K562 (cell line): ENCODE measurements at regions not wholly inside any gene's neighbourhood (a gene's known extent, or its start where the extent isn't known, plus 50 kb on each side); places are given as distances from the start of the nearest gene placed in this dataset.
A peak's percentile ranks its signal among the peaks of the same experiment; 100 is the strongest.

Source experiments
- AFF1 ChIP-seq, 2 experiments: fragments of 450-650 bp; IDR thresholded peaks; 2 replicates each; pipeline ENCODE4 v1.6.1; 2018; ENCODE audit warnings: mild to moderate bottlenecking in 2 of 2, low read depth in 1 of 2; ENCODE audit not compliant: partially characterized antibody in 2 of 2
- ARID1B ChIP-seq: fragments of 450-650 bp; IDR thresholded peaks from 2 replicates; pipeline ENCODE4 v1.6.1; 2016; ENCODE audit warnings: antibody characterized with exemption, mild to moderate bottlenecking, inconsistent platforms
- DPF2 ChIP-seq: fragments of 450-650 bp; IDR thresholded peaks from 2 replicates; pipeline ENCODE4 v1.6.1; 2016
- EHMT2 ChIP-seq: fragments of 450-650 bp; IDR thresholded peaks from 2 replicates; pipeline ENCODE4 v1.6.1; 2018; ENCODE audit warnings: antibody characterized with exemption
- FOXA1 ChIP-seq: fragments of 450-650 bp; IDR thresholded peaks from 2 replicates; pipeline ENCODE4 v1.6.1; 2016; ENCODE audit warnings: mild to moderate bottlenecking, borderline replicate concordance
- FOXA3 ChIP-seq, 2 experiments: fragments of 450-650 bp in 1 of 2; sonication (generic) in 1 of 2; formaldehyde crosslinking; IDR thresholded peaks in 1 of 2; conservative IDR thresholded peaks in 1 of 2; 2 replicates each; pipeline versions ENCODE4 v1.4.0 to v1.8.0; 2020 to 2022; ENCODE audit warnings: mild to moderate bottlenecking in 2 of 2, missing genetic modification reagents in 1 of 2
- FOXM1 ChIP-seq, 2 experiments: fragments of 450-650 bp in 1 of 2; sonication (generic) in 1 of 2; formaldehyde crosslinking in 1 of 2; IDR thresholded peaks; 2 replicates each; pipeline versions ENCODE4 v1.6.1 to v1.9.0; 2017 to 2022; ENCODE audit warnings: low read depth in 2 of 2, mild to moderate bottlenecking in 2 of 2, missing genetic modification reagents in 1 of 2, moderate library complexity in 1 of 2
- GATA2 ChIP-seq: sonication (generic); formaldehyde crosslinking; IDR thresholded peaks from 2 replicates; pipeline ENCODE4 v1.4.0; 2020; ENCODE audit warnings: mild to moderate bottlenecking, missing genetic modification reagents
- IFI16 ChIP-seq: fragments of 250-450 bp; sonication (Bioruptor Pico); IDR thresholded peaks from 2 replicates; pipeline ENCODE4 v2.1.2; 2022; ENCODE audit warnings: mild to moderate bottlenecking, inconsistent platforms
- KDM1A ChIP-seq, 2 experiments: fragments of 450-650 bp; IDR thresholded peaks; 2 replicates each; pipeline ENCODE4 v1.6.1; 2016; ENCODE audit warnings: mild to moderate bottlenecking in 2 of 2
- MECOM ChIP-seq: fragments of 250-450 bp; sonication (Bioruptor Pico); IDR thresholded peaks from 2 replicates; pipeline ENCODE4 v1.8.0; 2022; ENCODE audit warnings: inconsistent platforms
- MTA1 ChIP-seq: fragments of 450-650 bp; IDR thresholded peaks from 2 replicates; pipeline ENCODE4 v1.6.1; 2017; ENCODE audit warnings: borderline replicate concordance
- NCOA4 ChIP-seq: fragments of 450-650 bp; IDR thresholded peaks from 2 replicates; pipeline ENCODE4 v1.6.1; 2018; ENCODE audit warnings: mild to moderate bottlenecking; ENCODE audit not compliant: partially characterized antibody
- PML ChIP-seq: IDR thresholded peaks from 2 replicates; pipeline ENCODE4 v1.6.1; 2012; ENCODE audit warnings: low read length, inconsistent platforms
- POLR2AphosphoS5 ChIP-seq: IDR thresholded peaks from 2 replicates; pipeline ENCODE4 v1.6.1; 2011; ENCODE audit warnings: mild to moderate bottlenecking, low read depth, low read length, moderate library complexity; ENCODE audit not compliant: control insufficient read depth, insufficient read depth
- RAD21 ChIP-seq, 2 experiments: fragments of 250-450 bp in 1 of 2; fragments of 450-650 bp in 1 of 2; sonication (Bioruptor Pico) in 1 of 2; formaldehyde crosslinking in 1 of 2; IDR thresholded peaks in 1 of 2; conservative IDR thresholded peaks in 1 of 2; 2 replicates each; pipeline versions ENCODE4 v1.4.0 to v1.8.0; 2020 to 2022; ENCODE audit warnings: mild to moderate bottlenecking in 2 of 2, moderate library complexity in 1 of 2
- STAT5A ChIP-seq: IDR thresholded peaks from 2 replicates; pipeline ENCODE4 v1.6.1; 2012; ENCODE audit warnings: low read length, inconsistent platforms, borderline replicate concordance
- TAL1 ChIP-seq: fragments of 450-650 bp; IDR thresholded peaks from 2 replicates; pipeline ENCODE4 v1.6.1; 2016; ENCODE audit warnings: mild to moderate bottlenecking
- TCF3 ChIP-seq: sonication (generic); formaldehyde crosslinking; IDR thresholded peaks from 2 replicates; pipeline ENCODE4 v1.4.0; 2020; ENCODE audit warnings: mild to moderate bottlenecking, missing genetic modification reagents
- ZNF175 ChIP-seq: fragments of 200-800 bp; sonication (Bioruptor generic); IDR thresholded peaks from 2 replicates; pipeline ENCODE4 v1.6.1; 2016; ENCODE audit warnings: low read depth, mild to moderate bottlenecking, missing genetic modification characterization, missing compliant biosample characterization
- ZNF232 ChIP-seq: sonication (generic); formaldehyde crosslinking; IDR thresholded peaks from 2 replicates; pipeline ENCODE4 v1.8.0; 2022; ENCODE audit warnings: mild to moderate bottlenecking, missing genetic modification reagents
- ZNF740 ChIP-seq, 3 experiments: fragments of 200-800 bp in 1 of 3; sonication (Bioruptor generic) in 1 of 3; sonication (generic) in 1 of 3; formaldehyde crosslinking in 1 of 3; IDR thresholded peaks; 2 replicates each; pipeline versions ENCODE4 v1.6.1 to v1.8.0; 2016 to 2022; ENCODE audit warnings: mild to moderate bottlenecking in 2 of 3, missing compliant biosample characterization in 2 of 3, missing genetic modification characterization in 2 of 3, missing genetic modification reagents in 1 of 3
- ZNF77 ChIP-seq: fragments of 250-450 bp; sonication (Bioruptor Pico); IDR thresholded peaks from 2 replicates; pipeline ENCODE4 v1.5.0; 2020

- 0 out of 4 replicates have a peak, but pooled peaks of 1 of the 2 experiments have one; percentile 3 for TF ChIP-seq RAD21 (CRISPR knock-in tag; conservative IDR thresholded peaks at IDR 0.05 in 1 of 2, IDR thresholded peaks at IDR 0.05 in 1 of 2)
- TF ChIP-seq MTA1: peak; percentile 29; the same call in 1 of the 2 replicates
- peak; percentile 81 for TF ChIP-seq TAL1
- TF ChIP-seq FOXM1 (IDR thresholded peaks at IDR 0.05; ENCODE audit: low read depth): peak; percentile 38; the same call in 1 of the 2 replicates
- no peak for TF ChIP-seq FOXM1 (CRISPR knock-in tag; IDR thresholded peaks at IDR 0.05; ENCODE audit: low read depth)
- peak; percentile 75 to 77 for TF ChIP-seq KDM1A (IDR thresholded peaks at IDR 0.05)
- peak; percentile 87 for TF ChIP-seq EHMT2
- no peak for TF ChIP-seq FOXA3 (CRISPR knock-in tag; conservative IDR thresholded peaks at IDR 0.05 in 1 of 2, IDR thresholded peaks at IDR 0.05 in 1 of 2)
- 0 out of 2 replicates have a peak, but pooled peaks have one; percentile 37 for TF ChIP-seq ZNF175 (CRISPR knock-in tag)
- peak; percentile 78 for TF ChIP-seq DPF2
- TF ChIP-seq TCF3: peak; percentile 84
- peak; percentile 47; the same call in 1 of the 2 replicates for TF ChIP-seq POLR2AphosphoS5
- TF ChIP-seq ZNF77 (CRISPR knock-in tag): no peak
- peak; percentile 73; the same call in 1 of the 2 replicates for TF ChIP-seq GATA2 (CRISPR knock-in tag)
- TF ChIP-seq FOXA1: no peak
- TF ChIP-seq ZNF232 (CRISPR knock-in tag): no peak
- TF ChIP-seq PML: no peak
- no peak for TF ChIP-seq ZNF740 (CRISPR knock-in tag; IDR thresholded peaks at IDR 0.05)
- no peak for TF ChIP-seq ZNF740 (tag; IDR thresholded peaks at IDR 0.05)
- no peak for TF ChIP-seq NCOA4
- TF ChIP-seq STAT5A: peak; percentile 39; the same call in 1 of the 2 replicates
- TF ChIP-seq AFF1 (IDR thresholded peaks at IDR 0.05; ENCODE audit: low read depth in 1 of 2, partially characterized antibody in 2 of 2): no peak
- TF ChIP-seq IFI16 (CRISPR knock-in tag): no peak
- TF ChIP-seq MECOM (CRISPR knock-in tag): no peak
- TF ChIP-seq ARID1B: peak; percentile 88
Measured at GRCh38 chr1:67589519-67590233, 95.3 kb upstream of the GADD45A start (continued).
